Colonic mucosa (tissue), 4 donors: ENCODE measurements at regions not wholly inside any gene's neighbourhood (a gene's known extent, or its start where the extent isn't known, plus 50 kb on each side); places are given as distances from the start of the nearest gene placed in this dataset.
"Not testable (repeated sequence)": the region's sequence is repeated elsewhere in the genome, so short reads cannot be mapped to it uniquely, and the experiment has no call there.

ENCODE experiments used
- DNase-seq: peaks from one replicate; pipeline ENCODE4 v3.0.0-alpha.2; 2020
- H3K27ac ChIP-seq: fragments of 200-600 bp; one replicate; pipeline ENCODE4 v1.8.0; 2021
- H3K27me3 ChIP-seq: fragments of 200-600 bp; one replicate; pipeline ENCODE4 v1.8.0; 2021
- H3K36me3 ChIP-seq: fragments of 200-600 bp; one replicate; pipeline ENCODE4 v1.8.0; 2021
- H3K4me1 ChIP-seq: fragments of 200-600 bp; one replicate; pipeline ENCODE4 v1.8.0; 2021; ENCODE audit warnings: mild to moderate bottlenecking
- H3K4me3 ChIP-seq: fragments of 200-600 bp; one replicate; pipeline ENCODE4 v1.8.0; 2021
- H3K9ac ChIP-seq, 2 donors: one replicate each; pipeline ENCODE4 v1.7.0; 2013; ENCODE audit warnings: control low read depth in 2 of 2, low read depth in 2 of 2, low read length in 2 of 2
- H3K9me3 ChIP-seq: fragments of 200-600 bp; one replicate; pipeline ENCODE4 v1.8.0; 2021
- CTCF ChIP-seq: fragments of 200-600 bp; IDR thresholded peaks from one replicate; pipeline ENCODE4 v1.8.0; 2022; ENCODE audit warnings: antibody characterized with exemption, mild to moderate bottlenecking
- intact Hi-C: fragments of 100-400 bp; cut with DNase I; formaldehyde crosslinking; loops from one replicate; pipeline ENCODE4 v1.14.1; 2022
- donor health status: healthy.
- donor health status: DM: no; HTN: no; CAD: no.
- donor health status: DM: no; HTN: no; CAD: no.

DNA sequence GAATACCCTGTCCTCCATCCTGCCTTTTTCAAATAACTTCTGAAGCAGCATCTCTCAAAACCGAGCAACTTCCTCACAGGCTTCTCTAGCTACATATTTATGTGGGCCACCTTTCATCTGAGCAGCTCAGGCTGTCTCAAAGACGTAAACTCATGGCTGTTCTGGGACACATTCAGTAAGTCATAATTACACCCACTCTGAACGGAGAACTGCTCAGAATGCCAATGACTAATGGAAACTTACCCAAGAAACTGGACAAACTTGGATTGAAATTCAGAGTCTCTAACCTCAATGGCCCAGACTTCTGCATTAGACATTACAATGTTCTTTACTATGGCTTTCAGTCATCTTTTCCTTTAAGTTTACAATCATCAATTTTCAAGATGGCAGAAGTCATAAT lies 145.2 kb downstream of the RAD51AP2 start:
- Histone ChIP-seq H3K27ac (no peak overlapping the region), H3K9me3 (no peaks in the 10 kb centered on the region), H3K27me3 (no peaks in the 10 kb centered on the region), H3K4me1 (no peaks in the 10 kb centered on the region), H3K9ac (no peak overlapping the region), H3K4me3 (no peak overlapping the region), H3K36me3 (no peaks in the 10 kb centered on the region)
- intact Hi-C loops: no loop called here
- DNase-seq: no peak
- no peak for TF ChIP-seq CTCF

GRCh38 chr2:17363846-17364245 lies 154.4 kb downstream of the RAD51AP2 start:
- Histone ChIP-seq H3K36me3 (no peaks in the 10 kb centered on the region), H3K27ac (no peak overlapping the region), H3K9me3 (no peaks in the 10 kb centered on the region), H3K4me1 (no peaks in the 10 kb centered on the region), H3K27me3 (no peaks in the 10 kb centered on the region), H3K9ac (no peak overlapping the region), H3K4me3 (no peak overlapping the region)
- intact Hi-C loops: no loop called here
- TF ChIP-seq CTCF: no peak
- no peak for DNase-seq

GRCh38 chr2:17362956-17363355 lies 155.3 kb downstream of the RAD51AP2 start:
- Histone ChIP-seq H3K9ac (no peak overlapping the region), H3K27me3 (no peaks in the 10 kb centered on the region), H3K36me3 (no peaks in the 10 kb centered on the region), H3K4me3 (no peak overlapping the region), H3K27ac (no peak overlapping the region), H3K9me3 (no peaks in the 10 kb centered on the region), H3K4me1 (no peaks in the 10 kb centered on the region)
- DNase-seq: no peak
- intact Hi-C loops: no loop called here
- no peak for TF ChIP-seq CTCF

DNA sequence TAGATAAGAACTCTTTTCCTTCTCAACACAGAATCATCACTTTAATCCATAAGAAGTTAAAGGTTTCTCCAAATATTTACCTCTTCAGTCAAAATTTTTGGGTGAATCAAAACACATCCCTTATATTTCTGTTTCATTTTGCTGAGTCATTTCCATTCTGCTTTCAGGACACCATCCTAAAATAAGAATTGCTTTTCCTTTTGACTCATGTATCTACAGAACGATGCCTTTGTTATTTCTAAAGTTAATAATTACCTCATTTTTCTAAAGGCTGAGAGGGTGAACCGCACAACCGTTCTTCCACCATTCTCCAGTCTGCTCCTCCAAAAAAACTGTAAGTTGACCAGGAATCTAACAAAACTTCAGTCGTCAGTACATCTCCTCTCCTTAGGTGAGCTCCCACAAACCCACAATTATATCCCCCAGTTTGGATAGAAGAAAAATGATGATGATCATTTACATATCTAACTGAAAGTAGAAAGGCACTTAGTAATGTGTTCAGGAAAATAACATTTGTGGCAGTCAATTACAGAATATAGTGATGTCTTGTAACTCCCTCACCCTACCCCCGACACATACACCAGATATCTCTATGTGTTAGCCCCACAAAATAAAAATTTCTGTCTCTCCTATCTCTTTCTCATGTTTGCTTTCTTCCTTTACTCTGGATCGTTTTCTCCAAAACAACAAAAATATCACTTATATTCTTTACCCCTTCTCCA lies 162.5 kb downstream of the RAD51AP2 start:
- Histone ChIP-seq H3K27ac (no peak overlapping the region), H3K9ac (no peak overlapping the region), H3K36me3 (no peaks in the 10 kb centered on the region), H3K9me3 (no peaks in the 10 kb centered on the region), H3K27me3 (no peaks in the 10 kb centered on the region), H3K4me3 (no peak overlapping the region), H3K4me1 (no peaks in the 10 kb centered on the region)
- intact Hi-C loops: no loop called here
- TF ChIP-seq CTCF: no peak
- DNase-seq: no peak

DNA sequence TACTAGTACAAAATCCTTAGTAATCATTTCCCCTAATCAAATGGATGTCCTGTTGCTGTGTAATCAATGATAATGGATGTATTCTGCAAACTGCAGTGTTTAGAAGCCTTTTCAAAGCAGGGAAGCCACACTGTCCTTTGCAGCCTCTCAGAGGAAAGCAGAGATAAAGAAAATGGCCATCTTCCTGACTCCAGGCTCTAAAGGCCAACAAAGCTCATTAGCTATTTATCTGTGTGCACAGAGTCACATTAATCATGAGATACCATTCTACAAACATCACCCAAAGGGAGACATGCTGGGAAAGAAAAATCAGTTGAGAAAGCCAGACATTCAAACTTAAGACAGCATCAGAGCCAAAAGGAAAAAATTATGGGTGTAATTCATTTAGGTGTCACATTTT lies 165.0 kb downstream of the RAD51AP2 start:
- DNase-seq: no peak
- no peak overlapping the region for H3K4me3 ChIP-seq
- no peak for TF ChIP-seq CTCF
- no peaks in the 10 kb centered on the region for H3K4me1 ChIP-seq
- no peak overlapping the region for H3K9ac ChIP-seq
- H3K27ac ChIP-seq: no peak overlapping the region
- no peaks in the 10 kb centered on the region for H3K27me3 ChIP-seq
- H3K36me3 ChIP-seq: no peaks in the 10 kb centered on the region
- intact Hi-C loops: no loop called here
- H3K9me3 ChIP-seq: no peaks in the 10 kb centered on the region

DNA sequence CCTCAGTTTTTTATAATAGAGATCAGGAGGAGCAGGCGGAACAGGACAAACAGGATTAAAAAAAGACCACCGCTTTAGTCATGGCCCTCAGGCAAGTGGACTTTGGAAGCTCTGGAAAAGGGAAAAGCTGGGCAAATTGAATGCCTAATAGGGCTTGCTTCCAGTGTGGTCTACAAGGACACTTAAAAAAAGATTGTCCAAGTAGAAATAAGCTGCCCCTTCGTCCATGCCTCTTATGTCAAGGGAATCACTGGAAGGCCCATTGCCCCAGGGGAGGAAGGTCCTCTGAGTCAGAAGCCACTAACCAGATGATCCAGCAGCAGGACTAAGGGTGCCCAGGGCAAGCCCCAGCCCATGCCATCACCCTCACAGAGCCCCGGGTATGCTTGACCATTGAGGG lies 175.5 kb downstream of the RAD51AP2 start:
- H3K36me3 ChIP-seq, H3K9me3 ChIP-seq, intact Hi-C loops, H3K9ac ChIP-seq, H3K27me3 ChIP-seq, H3K4me1 ChIP-seq, DNase-seq, H3K27ac ChIP-seq, H3K4me3 ChIP-seq: not testable (repeated sequence)
